GM12878 (cell line): ENCODE measurements at regions not wholly inside any gene's neighbourhood (a gene's known extent, or its start where the extent isn't known, plus 50 kb on each side); places are given as distances from the start of the nearest gene placed in this dataset.

Source experiments
- PBX3 ChIP-seq: IDR thresholded peaks from 2 replicates; pipeline ENCODE4 v1.6.1; 2011; ENCODE audit warnings: mild to moderate bottlenecking, low read depth, low read length, moderate library complexity; ENCODE audit not compliant: insufficient replicate concordance
- POLR2A ChIP-seq: IDR thresholded peaks from 2 replicates; pipeline ENCODE4 v1.6.1; 2011; ENCODE audit warnings: low read depth, mild to moderate bottlenecking, low read length
- WRNIP1 ChIP-seq: IDR thresholded peaks from 2 replicates; pipeline ENCODE4 v1.6.1; 2011; ENCODE audit warnings: low read depth, low read length, improper control_type of control experiment, borderline replicate concordance
- TF ChIP-seq, protein P1 (sequence below): fragments of 450-650 bp; IDR thresholded peaks from 2 replicates; pipeline ENCODE4 v1.6.1; 2017; ENCODE audit warnings: mild to moderate bottlenecking, moderate library complexity
- TF ChIP-seq, protein P2 (sequence below): fragments of 150-350 bp; IDR thresholded peaks from 2 replicates; pipeline ENCODE4 v1.6.1; 2016; ENCODE audit warnings: low read depth, low read length
- TF ChIP-seq, protein P3 (sequence below): IDR thresholded peaks from 2 replicates; pipeline ENCODE4 v1.6.1; 2012; ENCODE audit warnings: low read depth, low read length, improper control_type of control experiment

- TF ChIP-seq, protein P1, sequence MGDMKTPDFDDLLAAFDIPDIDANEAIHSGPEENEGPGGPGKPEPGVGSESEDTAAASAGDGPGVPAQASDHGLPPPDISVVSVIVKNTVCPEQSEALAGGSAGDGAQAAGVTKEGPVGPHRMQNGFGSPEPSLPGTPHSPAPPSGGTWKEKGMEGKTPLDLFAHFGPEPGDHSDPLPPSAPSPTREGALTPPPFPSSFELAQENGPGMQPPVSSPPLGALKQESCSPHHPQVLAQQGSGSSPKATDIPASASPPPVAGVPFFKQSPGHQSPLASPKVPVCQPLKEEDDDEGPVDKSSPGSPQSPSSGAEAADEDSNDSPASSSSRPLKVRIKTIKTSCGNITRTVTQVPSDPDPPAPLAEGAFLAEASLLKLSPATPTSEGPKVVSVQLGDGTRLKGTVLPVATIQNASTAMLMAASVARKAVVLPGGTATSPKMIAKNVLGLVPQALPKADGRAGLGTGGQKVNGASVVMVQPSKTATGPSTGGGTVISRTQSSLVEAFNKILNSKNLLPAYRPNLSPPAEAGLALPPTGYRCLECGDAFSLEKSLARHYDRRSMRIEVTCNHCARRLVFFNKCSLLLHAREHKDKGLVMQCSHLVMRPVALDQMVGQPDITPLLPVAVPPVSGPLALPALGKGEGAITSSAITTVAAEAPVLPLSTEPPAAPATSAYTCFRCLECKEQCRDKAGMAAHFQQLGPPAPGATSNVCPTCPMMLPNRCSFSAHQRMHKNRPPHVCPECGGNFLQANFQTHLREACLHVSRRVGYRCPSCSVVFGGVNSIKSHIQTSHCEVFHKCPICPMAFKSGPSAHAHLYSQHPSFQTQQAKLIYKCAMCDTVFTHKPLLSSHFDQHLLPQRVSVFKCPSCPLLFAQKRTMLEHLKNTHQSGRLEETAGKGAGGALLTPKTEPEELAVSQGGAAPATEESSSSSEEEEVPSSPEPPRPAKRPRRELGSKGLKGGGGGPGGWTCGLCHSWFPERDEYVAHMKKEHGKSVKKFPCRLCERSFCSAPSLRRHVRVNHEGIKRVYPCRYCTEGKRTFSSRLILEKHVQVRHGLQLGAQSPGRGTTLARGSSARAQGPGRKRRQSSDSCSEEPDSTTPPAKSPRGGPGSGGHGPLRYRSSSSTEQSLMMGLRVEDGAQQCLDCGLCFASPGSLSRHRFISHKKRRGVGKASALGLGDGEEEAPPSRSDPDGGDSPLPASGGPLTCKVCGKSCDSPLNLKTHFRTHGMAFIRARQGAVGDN = no peak
- TF ChIP-seq, protein P2, sequence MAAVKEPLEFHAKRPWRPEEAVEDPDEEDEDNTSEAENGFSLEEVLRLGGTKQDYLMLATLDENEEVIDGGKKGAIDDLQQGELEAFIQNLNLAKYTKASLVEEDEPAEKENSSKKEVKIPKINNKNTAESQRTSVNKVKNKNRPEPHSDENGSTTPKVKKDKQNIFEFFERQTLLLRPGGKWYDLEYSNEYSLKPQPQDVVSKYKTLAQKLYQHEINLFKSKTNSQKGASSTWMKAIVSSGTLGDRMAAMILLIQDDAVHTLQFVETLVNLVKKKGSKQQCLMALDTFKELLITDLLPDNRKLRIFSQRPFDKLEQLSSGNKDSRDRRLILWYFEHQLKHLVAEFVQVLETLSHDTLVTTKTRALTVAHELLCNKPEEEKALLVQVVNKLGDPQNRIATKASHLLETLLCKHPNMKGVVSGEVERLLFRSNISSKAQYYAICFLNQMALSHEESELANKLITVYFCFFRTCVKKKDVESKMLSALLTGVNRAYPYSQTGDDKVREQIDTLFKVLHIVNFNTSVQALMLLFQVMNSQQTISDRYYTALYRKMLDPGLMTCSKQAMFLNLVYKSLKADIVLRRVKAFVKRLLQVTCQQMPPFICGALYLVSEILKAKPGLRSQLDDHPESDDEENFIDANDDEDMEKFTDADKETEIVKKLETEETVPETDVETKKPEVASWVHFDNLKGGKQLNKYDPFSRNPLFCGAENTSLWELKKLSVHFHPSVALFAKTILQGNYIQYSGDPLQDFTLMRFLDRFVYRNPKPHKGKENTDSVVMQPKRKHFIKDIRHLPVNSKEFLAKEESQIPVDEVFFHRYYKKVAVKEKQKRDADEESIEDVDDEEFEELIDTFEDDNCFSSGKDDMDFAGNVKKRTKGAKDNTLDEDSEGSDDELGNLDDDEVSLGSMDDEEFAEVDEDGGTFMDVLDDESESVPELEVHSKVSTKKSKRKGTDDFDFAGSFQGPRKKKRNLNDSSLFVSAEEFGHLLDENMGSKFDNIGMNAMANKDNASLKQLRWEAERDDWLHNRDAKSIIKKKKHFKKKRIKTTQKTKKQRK = no peak
- TF ChIP-seq WRNIP1 (no peak), POLR2A (no peak), PBX3 (no peak)
- TF ChIP-seq, protein P3, sequence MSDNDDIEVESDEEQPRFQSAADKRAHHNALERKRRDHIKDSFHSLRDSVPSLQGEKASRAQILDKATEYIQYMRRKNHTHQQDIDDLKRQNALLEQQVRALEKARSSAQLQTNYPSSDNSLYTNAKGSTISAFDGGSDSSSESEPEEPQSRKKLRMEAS = no peak
Measured at GRCh38 chr3:53997476-53997875, 105.8 kb upstream of the SELENOK start (continued).
